H1 (cell line): ENCODE measurements at regions not wholly inside any gene's neighbourhood (a gene's known extent, or its start where the extent isn't known, plus 50 kb on each side); places are given as distances from the start of the nearest gene placed in this dataset.

ENCODE experiments used
- CTCF ChIP-seq, 3 experiments: IDR thresholded peaks; 1 replicate in 2 of 3; 2 replicates in 1 of 3; pipeline versions ENCODE4 v1.5.1 to v1.6.1; 2011; ENCODE audit warnings: low read length in 3 of 3, mild to moderate bottlenecking in 3 of 3, inconsistent platforms in 2 of 3, low read depth in 1 of 3, moderate library complexity in 1 of 3; ENCODE audit not compliant: insufficient read depth in 1 of 3; ENCODE audit errors: control extremely low read depth in 1 of 3
- EP300 ChIP-seq, 2 experiments: IDR thresholded peaks; 1 replicate in 1 of 2; 2 replicates in 1 of 2; pipeline ENCODE4 v1.6.1; 2011 to 2012; ENCODE audit warnings: low read depth in 2 of 2, low read length in 2 of 2, mild to moderate bottlenecking in 2 of 2, borderline replicate concordance in 1 of 2, inconsistent platforms in 1 of 2, moderate library complexity in 1 of 2
- HDAC2 ChIP-seq, 2 experiments: fragments of 300-600 bp in 1 of 2; sonication (generic) in 1 of 2; IDR thresholded peaks; 2 replicates each; pipeline ENCODE4 v1.6.1; 2011 to 2012; ENCODE audit warnings: low read depth in 2 of 2, low read length in 2 of 2, mild to moderate bottlenecking in 2 of 2, moderate library complexity in 2 of 2, borderline replicate concordance in 1 of 2, inconsistent platforms in 1 of 2

- TF ChIP-seq CTCF (IDR thresholded peaks at IDR 0.05; ENCODE audit: control extremely low read depth in 1 of 3, insufficient read depth in 1 of 3, low read depth in 1 of 3, low read length in 3 of 3), result no peak
- TF ChIP-seq HDAC2 (IDR thresholded peaks at IDR 0.05; ENCODE audit: borderline replicate concordance in 1 of 2, low read depth in 2 of 2, low read length in 2 of 2), result 0 out of 4 replicates have a peak, but pooled peaks of 1 of the 2 experiments have one; percentile 56
- TF ChIP-seq EP300 (IDR thresholded peaks at IDR 0.05; ENCODE audit: borderline replicate concordance in 1 of 2, low read depth in 2 of 2, low read length in 2 of 2), result 0 out of 3 replicates have a peak, but pooled peaks of 1 of the 2 experiments have one; percentile 39
Observed at GRCh38 chr3:168532135-168532534, 436.4 kb upstream of the GOLIM4 start.
